ENCODE measurements at regions not wholly inside any gene's neighbourhood (a gene's known extent, or its start where the extent isn't known, plus 50 kb on each side); places are given as distances from the start of the nearest gene placed in this dataset.

DNA sequence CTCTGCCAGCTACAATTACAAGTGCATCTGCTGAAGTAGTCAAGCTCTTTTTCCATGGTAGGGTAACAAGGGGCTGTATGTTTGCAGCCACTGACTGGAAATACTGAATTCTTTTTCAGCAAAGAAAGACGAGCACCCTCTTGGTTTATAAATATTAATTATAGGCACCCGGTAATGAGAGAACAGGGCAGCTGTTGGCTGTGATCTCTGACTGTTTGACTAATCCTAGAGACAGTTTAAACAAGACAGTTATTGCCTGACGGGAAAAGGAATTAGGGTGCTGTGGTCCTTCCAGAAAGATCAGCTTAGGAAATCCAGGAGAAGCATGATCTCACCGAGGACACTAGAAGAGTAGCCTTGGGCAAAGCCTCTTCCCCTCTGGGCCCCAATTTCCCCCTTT lies 183.7 kb upstream of the ZC3H12A start:
- TF ChIP-seq POLR2AphosphoS5 (IDR thresholded peaks at IDR 0.05; ENCODE audit: borderline replicate concordance, low read depth, low read length): no peak
- TF ChIP-seq EZH2 (IDR thresholded peaks at IDR 0.05): no peak
